ENCODE measurements at regions not wholly inside any gene's neighbourhood (a gene's known extent, or its start where the extent isn't known, plus 50 kb on each side); places are given as distances from the start of the nearest gene placed in this dataset.

DNA sequence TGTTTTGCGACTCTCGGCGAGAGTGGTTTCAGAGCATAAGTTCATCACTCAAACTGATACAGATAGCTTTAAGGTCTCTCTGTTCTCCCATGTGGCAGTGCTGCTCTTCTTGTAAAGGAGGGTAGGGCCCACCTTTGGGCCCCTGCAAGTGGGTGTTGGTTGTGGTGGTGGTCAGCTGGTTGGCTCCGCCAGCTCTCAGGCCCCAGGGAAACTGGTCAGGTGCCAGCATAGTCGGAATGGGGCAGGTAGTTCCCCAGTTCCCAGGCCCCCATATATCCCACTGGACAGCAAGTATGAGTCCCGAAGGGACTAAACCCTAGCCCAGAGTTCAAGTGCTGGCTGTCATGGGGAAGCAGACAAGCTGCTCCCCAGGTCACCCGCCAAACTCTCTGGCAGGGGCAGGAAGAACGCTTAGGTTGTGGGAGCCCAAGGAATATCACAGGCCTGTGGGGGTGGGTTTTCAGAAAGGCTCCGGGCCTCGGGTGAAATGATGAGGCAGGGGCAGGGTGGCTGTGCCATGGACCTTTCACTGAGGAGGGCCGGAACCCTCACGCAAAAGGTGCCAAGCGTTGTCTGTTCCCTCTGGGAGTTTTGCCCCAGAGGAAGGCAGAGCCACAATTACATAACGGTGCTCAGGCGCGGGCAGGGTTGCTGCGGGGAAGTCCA, 185.1 kb downstream of the EFHB start:
- CTCF ChIA-PET: no interaction called here
- no peak for DNase-seq
- no peaks in the 10 kb centered on the region for H3K36me3 Mint-ChIP-seq (ENCODE audit: low read depth)
- POLR2A ChIA-PET: no interaction called here
- no peaks in the 10 kb centered on the region for H3K4me1 Mint-ChIP-seq (ENCODE audit: low read depth)
- peaks cover 3% of the 10 kb centered on the region for H3K9me3 Mint-ChIP-seq
- no peak overlapping the region for H3K4me3 Mint-ChIP-seq
- no peak for ATAC-seq
- H3K27me3 Mint-ChIP-seq: no peaks in the 10 kb centered on the region
- TF ChIP-seq, protein P1, sequence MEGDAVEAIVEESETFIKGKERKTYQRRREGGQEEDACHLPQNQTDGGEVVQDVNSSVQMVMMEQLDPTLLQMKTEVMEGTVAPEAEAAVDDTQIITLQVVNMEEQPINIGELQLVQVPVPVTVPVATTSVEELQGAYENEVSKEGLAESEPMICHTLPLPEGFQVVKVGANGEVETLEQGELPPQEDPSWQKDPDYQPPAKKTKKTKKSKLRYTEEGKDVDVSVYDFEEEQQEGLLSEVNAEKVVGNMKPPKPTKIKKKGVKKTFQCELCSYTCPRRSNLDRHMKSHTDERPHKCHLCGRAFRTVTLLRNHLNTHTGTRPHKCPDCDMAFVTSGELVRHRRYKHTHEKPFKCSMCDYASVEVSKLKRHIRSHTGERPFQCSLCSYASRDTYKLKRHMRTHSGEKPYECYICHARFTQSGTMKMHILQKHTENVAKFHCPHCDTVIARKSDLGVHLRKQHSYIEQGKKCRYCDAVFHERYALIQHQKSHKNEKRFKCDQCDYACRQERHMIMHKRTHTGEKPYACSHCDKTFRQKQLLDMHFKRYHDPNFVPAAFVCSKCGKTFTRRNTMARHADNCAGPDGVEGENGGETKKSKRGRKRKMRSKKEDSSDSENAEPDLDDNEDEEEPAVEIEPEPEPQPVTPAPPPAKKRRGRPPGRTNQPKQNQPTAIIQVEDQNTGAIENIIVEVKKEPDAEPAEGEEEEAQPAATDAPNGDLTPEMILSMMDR (IDR thresholded peaks at IDR 0.05): no peak
- H3K27ac Mint-ChIP-seq: no peak overlapping the region
- intact Hi-C loops (cut with micrococcal nuclease): no loop called here

DNA sequence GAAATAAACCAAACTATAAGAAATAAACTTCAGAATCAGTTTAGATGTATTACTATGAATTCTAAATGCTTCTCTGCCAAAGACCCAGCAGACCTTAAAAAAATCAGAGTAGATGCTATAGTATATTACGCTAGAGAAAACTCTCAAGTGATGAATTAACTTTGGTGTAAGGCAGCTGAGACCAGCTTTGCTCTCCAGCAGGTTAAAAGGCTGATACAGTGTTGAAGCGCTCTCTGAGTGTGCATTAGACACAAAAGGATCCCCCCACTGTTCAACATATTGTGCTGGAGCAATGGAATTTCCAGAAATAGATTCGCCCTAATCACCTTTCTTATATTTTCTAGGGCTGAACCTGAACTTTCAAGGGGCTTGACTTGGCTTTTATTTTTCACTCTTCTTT, 190.0 kb downstream of the EFHB start:
- Mint-ChIP-seq H3K4me1 (ENCODE audit: low read depth) (no peaks in the 10 kb centered on the region), H3K27ac (no peak overlapping the region), H3K36me3 (ENCODE audit: low read depth) (no peaks in the 10 kb centered on the region), H3K9me3 (no peaks in the 10 kb centered on the region), H3K4me3 (no peak overlapping the region), H3K27me3 (no peaks in the 10 kb centered on the region)
- ATAC-seq (no peak), DNase-seq (no peak)
- ChIA-PET CTCF (no interaction called here), POLR2A (no interaction called here)
- TF ChIP-seq, protein P1 (IDR thresholded peaks at IDR 0.05): no peak
- intact Hi-C loops (cut with micrococcal nuclease): no loop called here

DNA sequence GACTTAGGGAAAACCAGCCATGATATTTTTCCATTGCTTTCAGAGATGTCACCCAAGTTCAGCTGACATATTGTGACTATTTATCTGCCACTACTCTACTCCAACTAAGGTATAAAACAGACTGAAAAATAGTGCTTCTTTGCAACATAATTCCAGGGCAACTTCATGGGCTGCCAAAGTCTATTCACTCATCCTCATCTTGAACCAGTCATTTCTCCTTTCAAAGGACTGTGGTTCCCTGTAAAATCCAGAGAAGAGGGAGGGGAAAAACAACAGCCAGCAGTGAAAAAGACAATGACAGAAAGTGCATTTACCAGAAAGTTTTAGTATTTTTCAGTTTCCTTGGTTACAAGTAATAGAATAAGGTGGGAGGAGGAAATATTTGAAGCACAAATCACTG, 191.1 kb downstream of the EFHB start:
- DNase-seq (no peak), ATAC-seq (no peak)
- TF ChIP-seq, protein P1 (IDR thresholded peaks at IDR 0.05): no peak
- Mint-ChIP-seq H3K27ac (no peak overlapping the region), H3K36me3 (ENCODE audit: low read depth) (no peaks in the 10 kb centered on the region), H3K4me1 (ENCODE audit: low read depth) (no peaks in the 10 kb centered on the region), H3K27me3 (no peaks in the 10 kb centered on the region), H3K9me3 (no peaks in the 10 kb centered on the region), H3K4me3 (no peak overlapping the region)
- CTCF ChIA-PET: no interaction called here
- intact Hi-C loops (cut with micrococcal nuclease): no loop called here
- POLR2A ChIA-PET: interaction anchor here (0.5 kb wide), 1 partner anchor 38 kb away, joined by 3 read pairs; no protein-coding TSS in a partner anchor

DNA sequence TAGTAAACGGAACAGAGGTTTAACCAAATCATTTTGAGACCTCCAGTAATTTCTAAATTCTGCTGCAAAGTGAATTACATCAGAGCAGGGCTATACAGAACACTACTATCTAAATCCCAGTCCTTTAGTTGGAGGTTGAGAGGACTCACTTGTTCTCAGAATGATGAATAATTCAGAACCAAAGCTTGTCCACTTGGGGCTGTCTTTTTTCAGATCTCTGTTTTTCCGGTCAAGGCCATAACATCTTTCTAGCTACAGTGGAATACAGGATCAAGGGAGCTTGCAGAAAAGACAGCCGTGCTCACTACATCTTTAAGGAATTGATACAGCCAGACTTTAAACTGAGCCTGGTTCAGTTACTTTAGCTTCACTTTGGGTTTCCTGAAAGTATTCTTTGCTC, 194.5 kb downstream of the EFHB start:
- no peak for DNase-seq
- Mint-ChIP-seq H3K4me3 (no peak overlapping the region), H3K27me3 (no peaks in the 10 kb centered on the region), H3K36me3 (ENCODE audit: low read depth) (no peaks in the 10 kb centered on the region), H3K9me3 (no peaks in the 10 kb centered on the region), H3K4me1 (ENCODE audit: low read depth) (no peaks in the 10 kb centered on the region), H3K27ac (no peak overlapping the region)
- POLR2A ChIA-PET: interaction anchor here (0.7 kb wide), 1 partner anchor 1985 kb away, joined by 3 read pairs; no protein-coding TSS in a partner anchor
- no peak for ATAC-seq
- TF ChIP-seq, protein P1 (IDR thresholded peaks at IDR 0.05): no peak
- intact Hi-C loops (cut with micrococcal nuclease): no loop called here
- CTCF ChIA-PET: no interaction called here

DNA sequence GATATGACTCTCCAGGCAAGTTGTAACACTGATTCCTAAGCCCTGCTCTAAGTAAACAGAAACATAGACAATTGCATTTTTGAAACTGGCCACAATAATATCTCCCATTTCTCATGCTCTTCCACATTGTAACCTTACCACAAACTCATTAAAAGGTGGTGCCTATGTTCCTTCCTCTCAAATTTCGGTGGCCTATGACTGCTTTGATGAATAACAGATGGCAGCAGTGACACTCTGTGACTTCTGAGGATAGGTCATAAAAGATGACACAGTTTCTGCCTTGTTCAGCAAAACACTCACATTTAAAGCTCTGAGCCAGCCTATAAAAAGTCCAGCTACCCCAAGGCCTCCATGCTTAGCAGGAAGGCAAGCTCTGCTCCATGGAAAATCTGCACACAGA, 195.2 kb downstream of the EFHB start:
- TF ChIP-seq, protein P1 (IDR thresholded peaks at IDR 0.05): no peak
- Mint-ChIP-seq H3K4me1 (ENCODE audit: low read depth) (no peaks in the 10 kb centered on the region), H3K9me3 (no peaks in the 10 kb centered on the region), H3K27ac (no peak overlapping the region), H3K36me3 (ENCODE audit: low read depth) (no peaks in the 10 kb centered on the region), H3K4me3 (no peak overlapping the region), H3K27me3 (no peaks in the 10 kb centered on the region)
- no peak for ATAC-seq
- DNase-seq: no peak
- ChIA-PET CTCF (no interaction called here), POLR2A (no interaction called here)
- intact Hi-C loops (cut with micrococcal nuclease): no loop called here
